GM12891 (cell line): ENCODE measurements at regions not wholly inside any gene's neighbourhood (a gene's known extent, or its start where the extent isn't known, plus 50 kb on each side); places are given as distances from the start of the nearest gene placed in this dataset.
"Not testable (repeated sequence)": the region's sequence is repeated elsewhere in the genome, so short reads cannot be mapped to it uniquely, and the experiment has no call there.

Experiments
- DNase-seq: peaks from one replicate; pipeline ENCODE4 v3.0.0; 2011; ENCODE audit warnings: low spot score; ENCODE audit not compliant: insufficient read length
- FAIRE-seq: peaks from 2 replicates; lab custom pipeline; 2011; peaks lifted over from hg19 to GRCh38; lab: Jason Lieb, UNC
- PAX5 ChIP-seq: IDR thresholded peaks from 2 replicates; pipeline ENCODE4 v1.6.1; 2011; ENCODE audit warnings: low read length, moderate library complexity, mild to moderate bottlenecking; ENCODE audit not compliant: insufficient read depth, severe bottlenecking
- POLR2A ChIP-seq: IDR thresholded peaks from 2 replicates; pipeline ENCODE4 v1.6.1; 2011; ENCODE audit warnings: low read depth, low read length, control low read depth
- POLR2AphosphoS5 ChIP-seq: IDR thresholded peaks from 2 replicates; pipeline ENCODE4 v1.6.1; 2011; ENCODE audit warnings: low read depth, low read length, control low read depth
- POU2F2 ChIP-seq: IDR thresholded peaks from 2 replicates; pipeline ENCODE4 v1.6.1; 2011; ENCODE audit warnings: low read depth, mild to moderate bottlenecking, control low read depth, low read length, moderate library complexity
- SPI1 ChIP-seq: IDR thresholded peaks from 2 replicates; pipeline ENCODE4 v1.6.1; 2011; ENCODE audit warnings: low read depth, low read length, control low read depth
- TAF1 ChIP-seq: IDR thresholded peaks from 2 replicates; pipeline ENCODE4 v1.6.1; 2011; ENCODE audit warnings: low read depth, low read length, control low read depth

DNA sequence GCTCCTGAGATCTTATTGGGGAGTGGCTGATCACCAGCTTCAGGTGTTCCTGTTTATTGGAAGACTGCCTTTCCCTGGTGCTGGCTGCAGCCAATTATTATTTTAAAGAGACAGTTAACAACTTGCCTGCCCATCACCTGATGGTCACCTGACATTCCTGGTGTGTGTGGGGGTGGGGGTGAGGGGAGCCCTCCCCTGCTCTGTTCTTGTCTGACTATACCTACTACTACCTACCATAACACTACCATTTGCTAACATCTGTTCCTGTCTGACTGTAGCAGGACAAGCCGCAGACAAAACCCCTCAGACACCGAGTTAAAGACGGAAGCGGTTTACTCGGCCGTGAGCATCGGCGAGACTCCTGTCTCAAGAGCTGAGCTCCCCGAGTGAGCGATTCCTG, 54.9 kb upstream of the NBPF3 start:
- FAIRE-seq (no peak), DNase-seq (no peak)
- TF ChIP-seq POU2F2 = no peak
- TF ChIP-seq POLR2A = no peak
- no peak for TF ChIP-seq POLR2AphosphoS5
- no peak for TF ChIP-seq TAF1
- no peak for TF ChIP-seq PAX5
- no peak for TF ChIP-seq SPI1

- peak; percentile 74 for FAIRE-seq
- DNase-seq = no peak
- no peak for TF ChIP-seq POLR2AphosphoS5
- peak; percentile 67 for TF ChIP-seq SPI1
- no peak for TF ChIP-seq PAX5
Measured at GRCh38 chr1:21384620-21385019, 55.3 kb upstream of the NBPF3 start.

DNA sequence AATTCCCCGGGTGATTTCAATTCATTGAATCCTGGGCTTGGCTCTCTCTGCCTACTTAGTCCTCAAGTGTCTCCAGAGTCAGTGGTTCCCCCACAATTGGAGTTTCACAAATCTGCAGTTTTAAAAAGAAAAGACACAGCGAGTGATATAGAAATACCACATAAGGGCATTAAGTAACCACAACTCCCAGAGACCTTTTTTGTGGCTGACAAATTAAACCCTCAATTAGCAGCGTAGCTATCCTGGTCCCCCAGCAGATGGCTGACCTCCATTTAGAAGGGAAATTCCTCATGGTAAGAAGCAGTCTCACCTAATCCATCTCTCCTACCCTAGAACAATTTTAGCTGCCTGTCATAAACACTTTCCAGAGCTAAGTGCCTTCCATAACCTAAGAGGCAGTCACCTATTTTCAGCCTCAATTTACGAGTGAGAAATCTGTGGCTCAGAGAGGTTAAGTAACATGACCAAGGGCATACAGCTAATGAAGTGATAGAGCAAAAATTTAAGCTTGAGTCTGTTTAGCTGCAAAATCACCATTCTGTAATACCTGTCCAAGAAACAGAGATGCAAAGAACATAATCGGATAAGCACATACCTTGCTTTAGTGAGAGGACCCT, 56.0 kb upstream of the NBPF3 start:
- no peak for TF ChIP-seq TAF1
- no peak for TF ChIP-seq POU2F2
- TF ChIP-seq POLR2AphosphoS5 = no peak
- no peak for TF ChIP-seq PAX5
- no peak for TF ChIP-seq POLR2A
- TF ChIP-seq SPI1 = no peak
- FAIRE-seq (no peak), DNase-seq (no peak)

GRCh38 chr1:21381354-21381753, 58.6 kb upstream of the NBPF3 start:
- no peak for DNase-seq
- TF ChIP-seq POLR2AphosphoS5 (no peak), PAX5 (no peak), TAF1 (no peak), POLR2A (no peak), SPI1 (no peak), POU2F2 (no peak)
- FAIRE-seq = no peak

- FAIRE-seq, DNase-seq: not testable (repeated sequence)
Measured at GRCh38 chr1:21380147-21380546, 59.8 kb upstream of the NBPF3 start.

GRCh38 chr1:21379571-21379970, 60.4 kb upstream of the NBPF3 start:
- DNase-seq = no peak
- no peak for FAIRE-seq

DNA sequence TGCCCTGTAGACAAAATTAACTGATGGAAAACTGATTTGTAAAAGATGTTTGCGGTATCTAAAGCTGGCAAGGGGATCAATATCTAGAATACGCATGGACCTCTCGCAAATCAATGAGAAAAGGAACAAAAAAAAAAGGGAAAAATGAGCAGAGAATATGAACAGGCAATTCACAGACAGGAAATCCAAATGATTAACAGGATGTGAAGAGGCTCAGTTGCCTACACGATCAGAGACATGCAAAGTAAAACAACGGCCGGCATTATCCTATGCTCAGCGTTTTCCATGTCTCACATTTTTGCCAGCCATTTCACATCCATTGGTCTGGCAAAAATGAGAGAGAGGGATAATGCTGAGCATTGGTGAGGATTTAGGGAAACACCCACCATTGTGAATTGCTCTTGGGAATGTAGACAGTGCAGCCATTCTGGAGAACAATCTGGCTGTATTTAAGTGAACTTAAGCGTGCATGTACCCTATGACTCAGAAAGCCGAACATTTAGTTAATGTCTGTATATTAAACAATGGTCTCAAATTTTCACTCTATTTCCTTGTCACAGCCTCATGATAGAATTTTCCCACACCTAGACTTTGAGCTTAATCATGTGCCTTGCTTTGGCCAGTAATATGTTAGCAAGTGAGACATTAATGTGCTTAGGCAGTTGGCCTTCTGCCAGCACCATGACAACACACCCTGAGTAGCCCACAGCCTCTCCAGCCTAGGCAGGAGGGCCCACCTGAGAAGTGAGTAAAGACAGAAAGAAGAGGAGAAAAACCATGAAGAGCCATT, 61.0 kb upstream of the NBPF3 start:
- FAIRE-seq (no peak), DNase-seq (no peak)
- TF ChIP-seq PAX5 (no peak), POLR2A (no peak), POLR2AphosphoS5 (no peak), SPI1 (no peak), TAF1 (no peak), POU2F2 (no peak)

More at GRCh38 chr1:21379571-21379970, 60.4 kb upstream of the NBPF3 start:
- TF ChIP-seq SPI1 (no peak), PAX5 (no peak), POLR2A (no peak), TAF1 (no peak), POU2F2 (no peak), POLR2AphosphoS5 (no peak)

DNA sequence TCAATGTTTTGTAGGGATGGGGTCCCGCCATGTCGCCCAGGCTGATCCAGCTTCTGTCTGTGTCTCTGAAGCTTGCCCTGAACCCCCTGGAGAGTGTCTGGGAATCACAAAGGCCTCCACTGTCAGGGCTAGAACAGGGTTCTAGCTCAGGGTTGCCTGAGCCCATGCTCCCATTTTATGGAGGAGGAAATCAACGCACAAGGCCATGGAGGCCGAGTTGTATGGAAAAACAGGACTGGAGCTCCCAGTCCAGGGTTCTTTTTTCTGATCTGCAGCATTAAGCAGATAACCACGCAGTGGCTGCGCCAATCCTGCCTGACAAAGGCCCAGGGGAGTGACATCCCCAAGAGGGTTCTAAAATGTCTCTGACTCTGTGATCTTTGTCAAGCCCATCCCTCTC, 67.6 kb upstream of the NBPF3 start:
- TF ChIP-seq SPI1 (no peak), PAX5 (no peak), POLR2A (no peak), TAF1 (no peak), POU2F2 (no peak), POLR2AphosphoS5 (no peak)
- DNase-seq (no peak), FAIRE-seq (no peak)

DNA sequence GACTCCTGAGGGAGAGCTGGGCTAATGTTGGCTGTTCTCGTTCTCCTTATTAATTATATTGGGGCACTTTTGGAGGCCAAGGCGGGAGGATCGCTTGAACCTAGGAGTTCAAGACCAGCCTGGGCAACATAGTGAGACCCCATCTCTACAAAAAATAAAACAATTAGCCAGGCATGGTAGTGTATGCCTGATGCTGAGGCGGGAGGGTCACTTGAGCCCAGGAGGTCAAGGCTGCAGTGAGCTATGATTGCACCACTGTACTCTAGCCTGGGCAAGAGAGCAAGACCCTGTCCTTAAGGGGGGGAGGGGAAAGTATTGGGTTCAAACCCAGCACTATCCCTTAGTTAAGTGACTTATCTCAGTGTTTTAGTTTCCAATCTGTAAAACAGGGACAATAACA, 70.0 kb upstream of the NBPF3 start:
- FAIRE-seq = no peak
- TF ChIP-seq SPI1 = no peak
- TF ChIP-seq TAF1 = no peak
- no peak for TF ChIP-seq POU2F2
- TF ChIP-seq POLR2A = no peak
- TF ChIP-seq PAX5 = no peak
- no peak for TF ChIP-seq POLR2AphosphoS5
- no peak for DNase-seq

GRCh38 chr1:21368515-21369289, 71.2 kb upstream of the NBPF3 start:
- no peak for TF ChIP-seq POLR2A
- FAIRE-seq = peak; percentile 87
- no peak for DNase-seq

GRCh38 chr1:21367973-21368514, 71.9 kb upstream of the NBPF3 start:
- not testable (repeated sequence) for FAIRE-seq, DNase-seq
